ENCODE measurements at regions not wholly inside any gene's neighbourhood (a gene's known extent, or its start where the extent isn't known, plus 50 kb on each side); places are given as distances from the start of the nearest gene placed in this dataset.

GRCh38 chr2:216574046-216574445 is 59.2 kb upstream of the IGFBP2 start:
- no peak for DNase-seq (ENCODE audit: low read depth in 1 of 2, low spot score in 2 of 2)
- ChIA-PET CTCF (ENCODE audit: partially characterized antibody) (interaction anchor here (0.6 to 2.2 kb wide), 3 partner anchors 10 to 340 kb away, joined by 3 to 7 read pairs (median 3); no protein-coding TSS in a partner anchor), POLR2A (ENCODE audit: partially characterized antibody) (no interaction called here)
- H3K79me2 ChIP-seq (ENCODE audit: control insufficient read depth in 1 of 2, insufficient read depth in 2 of 2, low read length in 2 of 2) = no peaks in the 10 kb centered on the region
- peaks cover 0 to 4% (median 1%) of the 10 kb centered on the region in 4 experiments; a peak in 2 of 7 replicates for H3K4me1 ChIP-seq (replicated peaks in 1 of 4; ENCODE audit: control insufficient read depth in 3 of 4, insufficient read depth in 4 of 4, low read length in 3 of 4)
- H3K4me2 ChIP-seq (ENCODE audit: insufficient read depth in 1 of 2, low read depth in 2 of 2, low read length in 2 of 2) = no peak overlapping the region
- H3K4ac ChIP-seq (replicated peaks; ENCODE audit: insufficient read length, low read depth, low read length) = no peak overlapping the region
- no peak overlapping the region for H2BK20ac ChIP-seq (ENCODE audit: low read length)
- H4K5ac ChIP-seq (ENCODE audit: insufficient read length, low read depth, low read length) = no peak overlapping the region
- no peak overlapping the region for H3K4me3 ChIP-seq (ENCODE audit: extremely low read depth in 1 of 4, insufficient read depth in 2 of 4, low read depth in 3 of 4, low read length in 4 of 4)
- H3K27me3 ChIP-seq (replicated peaks in 1 of 4; ENCODE audit: control insufficient read depth in 3 of 4, extremely low read depth in 1 of 4, insufficient read depth in 3 of 4, low read length in 3 of 4) = no peaks in the 10 kb centered on the region; a peak in 1 of 7 replicates
- no peak overlapping the region for H4K8ac ChIP-seq (ENCODE audit: extremely low read depth, insufficient read depth, low read length)
- no peaks in the 10 kb centered on the region for H3K36me3 ChIP-seq (ENCODE audit: control insufficient read depth in 2 of 4, insufficient read depth in 4 of 4, low read length in 3 of 4)
- no peak overlapping the region for H2BK15ac ChIP-seq (ENCODE audit: low read length)
- H3K79me1 ChIP-seq (ENCODE audit: low read depth, low read length) = no peaks in the 10 kb centered on the region
- peaks cover 3 to 8% of the 10 kb centered on the region in 2 experiments; a peak in 2 of 4 replicates for H3K9me3 ChIP-seq (ENCODE audit: insufficient read depth in 2 of 2, low read depth in 1 of 2, low read length in 1 of 2)
- no peak overlapping the region for H3K56ac ChIP-seq (replicated peaks; ENCODE audit: insufficient read length, low read depth, low read length)
- no peak overlapping the region for H3K23ac ChIP-seq (ENCODE audit: insufficient read length)
- WGBS, 2 experiments (ENCODE audit: extremely low coverage in 1 of 2, insufficient coverage in 1 of 2, insufficient read length in 1 of 2, insufficient replicate concordance in 2 of 2, low coverage in 1 of 2, low lambda C conversion rate in 2 of 2, missing lambda C conversion rate in 1 of 2) = 80% methylated on average over 2 of the region's 2 CpGs; no CpG with 5 or more reads in 1 of the 2 experiments
- H2BK120ac ChIP-seq (replicated peaks; ENCODE audit: low read depth, low read length) = no peak overlapping the region
- H4K91ac ChIP-seq (replicated peaks; ENCODE audit: insufficient read length, low read length) = no peak overlapping the region
- H3K23me2 ChIP-seq (ENCODE audit: low read depth, low read length) = no peaks in the 10 kb centered on the region
- no peak overlapping the region for H2BK5ac ChIP-seq (ENCODE audit: low read depth, low read length)
- H3K9ac ChIP-seq (replicated peaks in 1 of 4; ENCODE audit: extremely low read depth in 1 of 4, low read depth in 3 of 4, low read length in 3 of 4) = no peak overlapping the region
- no peak overlapping the region for H2BK12ac ChIP-seq (ENCODE audit: low read depth, low read length)
- no peaks in the 10 kb centered on the region for H4K20me1 ChIP-seq (replicated peaks in 1 of 2; ENCODE audit: control insufficient read depth in 1 of 2, insufficient read depth in 2 of 2, low read length in 2 of 2)
- FAIRE-seq = no peak
- H2AFZ ChIP-seq (ENCODE audit: low read length) = no peak overlapping the region
- no peak overlapping the region for H3K27ac ChIP-seq (ENCODE audit: low read depth, low read length)
- H3K18ac ChIP-seq (ENCODE audit: extremely low read depth, low read length) = no peak overlapping the region
- no peak overlapping the region for H2AK5ac ChIP-seq (ENCODE audit: low read depth, low read length)
- no peak overlapping the region for H3K14ac ChIP-seq (ENCODE audit: insufficient read length)
- TF ChIP-seq EP300 (IDR thresholded peaks at IDR 0.05; ENCODE audit: borderline replicate concordance in 1 of 2, low read depth in 2 of 2, low read length in 2 of 2) (no peak), BACH1 (IDR thresholded peaks at IDR 0.05; ENCODE audit: low read length) (no peak), EGR1 (IDR thresholded peaks at IDR 0.05; ENCODE audit: borderline replicate concordance, low read depth, low read length) (no peak), GTF2F1 (IDR thresholded peaks at IDR 0.05; ENCODE audit: borderline replicate concordance, low read depth, low read length) (no peak), CTCF (IDR thresholded peaks at IDR 0.05; ENCODE audit: control extremely low read depth in 1 of 3, insufficient read depth in 1 of 3, low read depth in 1 of 3, low read length in 3 of 3) (no peak), TAF7 (optimal IDR thresholded peaks at IDR 0.05; ENCODE audit: borderline replicate concordance, low read depth, low read length) (no peak), E2F6 (IDR thresholded peaks at IDR 0.05) (no peak), CTBP2 (IDR thresholded peaks at IDR 0.05; ENCODE audit: borderline replicate concordance, insufficient read depth, insufficient read length, low read length) (no peak), POLR2AphosphoS5 (IDR thresholded peaks at IDR 0.05; ENCODE audit: low read depth, low read length) (no peak), HDAC6 (IDR thresholded peaks at IDR 0.05; ENCODE audit: low read depth, low read length) (no peak), CBX5 (IDR thresholded peaks at IDR 0.05; ENCODE audit: low read depth, low read length) (no peak)
